Limb (tissue), 2 donors: ENCODE measurements at regions not wholly inside any gene's neighbourhood (a gene's known extent, or its start where the extent isn't known, plus 50 kb on each side); places are given as distances from the start of the nearest gene placed in this dataset.
"Not testable (repeated sequence)": the region's sequence is repeated elsewhere in the genome, so short reads cannot be mapped to it uniquely, and the experiment has no call there.

Source experiments
- DNase-seq, 2 donors: peaks; one replicate each; pipeline ENCODE4 v3.0.0-alpha.2; 2016; ENCODE audit errors: extremely low spot score in 2 of 2

DNA sequence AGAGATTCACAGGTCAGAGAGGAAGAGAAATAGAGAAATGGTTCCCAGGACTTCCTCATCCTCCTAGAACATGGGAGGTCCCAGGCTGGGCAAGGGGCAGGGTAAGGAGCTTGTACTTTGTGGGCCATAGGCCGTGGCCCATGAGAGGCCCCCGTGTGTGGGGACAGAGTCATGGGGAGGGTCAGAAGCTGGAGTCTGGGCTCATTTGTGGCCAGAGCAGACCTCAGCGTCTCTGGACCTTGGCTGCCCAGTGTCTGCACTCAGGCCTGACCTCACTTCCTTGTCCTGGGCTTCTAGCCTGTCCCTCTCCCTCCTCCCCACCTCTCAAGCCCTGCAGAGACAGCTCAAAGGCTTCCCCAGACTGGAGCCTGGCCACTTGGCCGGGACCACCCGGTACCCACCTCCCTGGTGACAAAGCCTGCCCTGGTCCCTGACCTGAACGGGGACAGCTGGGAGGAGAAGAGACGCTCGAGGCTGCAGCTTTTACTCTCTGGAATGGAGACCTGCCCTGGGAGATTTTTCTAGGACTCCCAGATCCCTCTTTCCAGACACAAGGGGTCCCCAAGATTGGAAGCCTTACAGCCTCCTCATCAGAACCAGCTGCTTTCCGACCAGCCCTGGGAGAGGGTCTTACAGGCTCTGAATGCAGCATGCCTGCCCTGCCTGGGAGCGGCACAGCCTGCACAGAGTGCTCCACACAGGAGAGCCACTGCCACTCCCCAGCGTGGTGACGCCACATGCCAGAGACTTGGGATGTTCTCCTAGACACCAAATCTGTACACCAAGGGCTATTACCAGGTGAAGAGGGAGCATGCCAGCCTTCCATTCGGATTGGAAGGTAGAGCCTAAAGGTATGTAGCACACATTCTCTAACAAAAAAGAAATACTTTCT, 569.0 kb upstream of the B3GAT1 start:
- no peak for DNase-seq

DNA sequence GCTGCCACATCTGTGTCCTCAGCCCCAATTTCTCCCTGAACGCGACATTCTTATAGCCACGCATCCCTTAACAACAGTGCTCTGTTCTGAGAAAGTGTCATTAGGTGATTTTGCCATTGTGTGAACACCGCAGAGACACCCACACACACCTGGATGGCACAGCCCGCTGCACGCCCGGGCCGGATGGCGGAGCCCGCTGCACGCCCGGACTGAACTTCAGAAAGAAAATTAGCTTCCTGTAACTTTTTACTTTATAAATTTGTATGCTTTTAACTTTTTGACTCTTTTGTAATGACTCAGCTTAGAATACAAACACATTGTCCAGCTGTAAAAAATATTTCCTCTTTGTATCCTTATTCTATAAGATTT, 567.0 kb upstream of the B3GAT1 start:
- not testable (repeated sequence) for DNase-seq

DNA sequence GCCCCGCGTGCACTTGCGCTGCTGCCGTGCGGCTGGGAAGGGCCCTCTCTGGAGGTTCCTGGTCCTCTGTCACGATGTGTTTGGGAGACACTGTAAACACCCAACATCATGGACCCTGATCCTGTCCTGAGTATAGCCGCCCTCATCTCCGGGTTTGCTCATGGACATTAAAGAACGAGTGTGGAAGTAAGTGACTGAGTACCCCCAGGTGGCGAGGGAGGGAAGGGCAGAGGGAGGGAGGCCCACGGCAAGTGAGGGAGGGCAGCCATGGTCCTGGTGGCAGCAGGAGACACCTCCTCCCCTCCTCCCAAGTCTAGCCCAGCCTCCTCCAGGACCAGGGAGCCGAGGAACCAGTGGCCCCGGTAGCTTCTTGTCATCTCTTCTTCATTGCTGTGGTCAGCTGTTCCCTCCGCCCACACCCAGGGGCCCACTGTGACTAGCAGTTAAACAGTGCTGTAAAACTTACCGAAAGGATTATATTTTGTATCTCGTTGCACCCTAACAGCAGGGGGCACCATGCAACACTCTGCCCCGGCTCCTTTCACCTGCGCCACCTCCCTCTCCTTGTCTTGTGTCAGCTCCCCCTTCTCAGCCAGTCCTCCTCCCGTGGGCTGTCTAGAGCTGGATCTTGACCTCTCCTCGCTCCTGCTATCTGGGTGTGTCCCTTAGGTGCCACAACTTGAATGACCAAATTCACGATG, 566.5 kb upstream of the B3GAT1 start:
- no peak for DNase-seq

DNA sequence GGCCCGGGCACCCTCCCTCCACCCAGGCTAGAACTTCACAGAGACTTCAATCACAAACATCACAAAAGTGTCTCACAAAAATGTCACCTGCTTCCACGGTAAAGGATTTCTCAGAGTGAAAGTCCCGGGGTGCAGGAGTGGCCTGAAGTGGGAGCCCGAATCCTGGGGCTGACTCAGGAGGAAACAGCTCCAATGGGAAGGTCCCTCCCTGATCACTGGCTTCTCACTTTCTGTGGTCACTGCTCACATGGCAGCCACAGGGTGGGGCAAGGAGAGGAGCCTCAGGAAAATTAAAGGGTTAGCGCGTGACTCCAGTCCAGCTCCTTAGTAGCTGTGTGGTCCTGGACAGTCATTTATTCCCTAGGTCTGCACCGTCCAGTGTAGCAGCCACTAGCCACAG, 564.5 kb upstream of the B3GAT1 start:
- no peak for DNase-seq

DNA sequence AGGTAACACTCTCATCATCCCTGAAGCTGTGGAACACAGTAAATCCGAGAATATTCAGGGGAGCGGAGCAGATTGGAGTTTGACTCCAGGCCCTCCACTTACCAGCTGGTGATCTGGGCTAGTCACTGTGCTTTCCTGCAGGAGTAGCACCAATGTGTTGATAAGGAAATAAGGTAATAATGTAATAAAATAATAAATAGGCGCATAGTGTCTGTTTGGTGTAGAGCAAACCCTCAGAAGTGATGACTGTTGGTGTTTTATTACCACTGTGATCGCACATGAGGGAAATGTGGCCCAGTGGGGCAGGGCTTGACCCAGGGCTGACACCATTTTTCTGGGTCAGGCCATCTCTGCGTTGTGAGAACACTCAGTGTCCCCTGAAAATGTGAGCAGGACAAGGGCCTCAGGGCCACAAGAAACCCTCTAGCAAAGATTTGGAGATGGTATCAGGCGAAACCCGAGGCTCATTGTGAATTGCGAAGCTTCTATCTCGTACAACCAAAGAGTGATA, 563.9 kb upstream of the B3GAT1 start:
- DNase-seq = no peak

DNA sequence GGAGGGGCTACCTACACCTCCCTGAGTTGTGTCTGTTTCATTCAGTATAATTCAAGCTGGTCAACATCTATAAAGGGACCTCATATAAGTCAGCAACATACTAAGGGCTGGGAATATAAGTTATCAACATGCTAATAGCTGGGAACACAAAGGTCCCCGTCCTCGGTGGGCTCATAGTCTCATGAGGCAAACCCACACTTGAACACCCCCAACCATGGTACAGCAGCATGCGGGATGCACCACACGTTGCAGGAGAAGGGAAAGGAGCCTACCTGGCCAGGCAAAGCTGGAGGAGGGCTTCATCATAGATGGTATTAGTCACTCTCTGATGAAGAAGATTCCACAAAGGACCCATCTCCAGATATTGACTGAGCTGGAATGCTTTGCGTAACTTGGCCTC, 561.8 kb upstream of the B3GAT1 start:
- DNase-seq = no peak

DNA sequence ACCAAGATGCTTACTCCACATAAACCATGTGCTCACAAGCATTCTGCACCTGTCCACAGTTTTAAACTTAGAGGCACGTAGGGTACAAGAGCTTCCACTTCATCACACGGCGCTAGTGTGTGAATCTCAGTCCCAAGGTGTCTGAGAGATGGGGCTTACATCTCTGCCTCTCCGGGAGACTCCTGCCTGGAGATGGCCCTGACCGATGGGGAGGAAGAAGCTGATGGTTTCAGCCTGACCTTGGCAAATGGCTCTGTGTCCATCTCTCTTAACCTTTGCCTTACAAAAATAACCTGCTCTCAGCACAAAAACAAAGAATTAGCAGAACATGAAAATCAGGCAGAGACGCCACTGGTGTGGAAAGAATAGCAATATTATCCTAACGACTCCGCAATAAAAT, 559.3 kb upstream of the B3GAT1 start:
- DNase-seq = no peak

DNA sequence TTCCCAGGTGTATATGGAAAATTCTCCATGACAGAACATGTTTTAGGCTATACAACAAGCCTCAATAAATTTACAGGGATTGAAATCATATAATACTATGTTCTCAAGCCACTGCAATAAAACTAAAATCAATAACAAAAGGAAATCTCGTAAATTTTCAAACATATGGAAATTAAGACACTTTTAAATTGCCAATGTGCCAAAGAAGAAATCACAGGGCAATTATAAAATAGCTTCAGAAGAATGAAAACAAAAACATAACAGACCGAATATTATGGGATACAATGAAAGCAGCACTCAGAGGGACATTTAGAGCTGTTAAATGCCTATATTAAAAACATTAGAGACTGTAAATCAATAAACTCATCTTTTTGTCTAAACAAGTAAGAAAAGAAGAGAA, 555.7 kb upstream of the B3GAT1 start:
- DNase-seq = no peak

DNA sequence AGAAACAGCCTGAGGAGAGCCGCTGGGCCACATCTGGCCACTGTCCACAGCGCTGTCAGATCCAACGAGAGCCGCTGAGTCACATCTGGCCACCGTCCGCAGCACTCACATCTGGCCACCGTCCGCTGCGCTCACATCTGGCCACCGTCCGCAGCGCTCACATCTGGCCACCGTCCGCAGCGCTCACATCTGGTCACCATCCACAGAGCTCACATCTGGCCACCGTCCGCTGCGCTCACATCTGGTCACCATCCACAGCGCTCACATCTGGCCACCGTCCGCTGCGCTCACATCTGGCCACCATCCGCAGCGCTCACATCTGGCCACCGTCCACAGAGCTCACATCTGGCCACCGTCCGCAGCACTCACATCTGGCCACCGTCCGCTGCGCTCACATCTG, 549.3 kb upstream of the B3GAT1 start:
- not testable (repeated sequence) for DNase-seq

DNA sequence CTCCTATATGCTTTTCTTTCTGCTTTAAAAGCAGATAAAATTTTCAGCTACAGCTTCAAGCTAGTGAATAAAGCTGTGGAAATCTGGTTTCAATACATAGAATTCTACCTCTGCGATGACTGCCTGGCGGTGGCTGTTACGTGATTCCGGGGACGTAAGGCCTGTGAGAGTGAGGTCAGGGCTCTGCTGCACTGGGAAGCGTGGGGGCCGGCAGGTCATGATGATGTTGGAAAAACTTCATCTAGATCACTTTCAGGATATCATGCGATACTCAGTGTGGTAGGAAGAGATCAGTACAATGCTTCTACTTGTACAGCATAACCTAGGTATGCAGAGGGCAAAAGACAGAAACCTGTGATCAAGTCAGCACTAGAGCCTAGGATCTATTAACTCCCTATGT, 546.8 kb upstream of the B3GAT1 start:
- DNase-seq = no peak

DNA sequence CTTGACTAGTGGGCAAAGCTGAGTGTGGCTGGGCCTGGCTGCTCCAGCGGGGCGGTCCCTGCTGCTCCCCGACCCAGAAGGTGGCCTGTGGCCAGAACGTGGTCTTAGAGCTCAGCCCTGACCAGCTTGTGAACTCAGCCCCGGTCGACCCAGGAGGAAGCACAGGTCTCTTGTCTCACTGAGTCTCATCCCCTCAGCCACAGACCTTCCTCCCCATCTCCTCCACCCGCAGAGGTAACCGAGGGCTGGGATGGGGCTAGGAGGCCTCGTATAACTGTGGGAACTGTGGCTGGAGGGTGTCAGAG, 546.2 kb upstream of the B3GAT1 start:
- DNase-seq = no peak

DNA sequence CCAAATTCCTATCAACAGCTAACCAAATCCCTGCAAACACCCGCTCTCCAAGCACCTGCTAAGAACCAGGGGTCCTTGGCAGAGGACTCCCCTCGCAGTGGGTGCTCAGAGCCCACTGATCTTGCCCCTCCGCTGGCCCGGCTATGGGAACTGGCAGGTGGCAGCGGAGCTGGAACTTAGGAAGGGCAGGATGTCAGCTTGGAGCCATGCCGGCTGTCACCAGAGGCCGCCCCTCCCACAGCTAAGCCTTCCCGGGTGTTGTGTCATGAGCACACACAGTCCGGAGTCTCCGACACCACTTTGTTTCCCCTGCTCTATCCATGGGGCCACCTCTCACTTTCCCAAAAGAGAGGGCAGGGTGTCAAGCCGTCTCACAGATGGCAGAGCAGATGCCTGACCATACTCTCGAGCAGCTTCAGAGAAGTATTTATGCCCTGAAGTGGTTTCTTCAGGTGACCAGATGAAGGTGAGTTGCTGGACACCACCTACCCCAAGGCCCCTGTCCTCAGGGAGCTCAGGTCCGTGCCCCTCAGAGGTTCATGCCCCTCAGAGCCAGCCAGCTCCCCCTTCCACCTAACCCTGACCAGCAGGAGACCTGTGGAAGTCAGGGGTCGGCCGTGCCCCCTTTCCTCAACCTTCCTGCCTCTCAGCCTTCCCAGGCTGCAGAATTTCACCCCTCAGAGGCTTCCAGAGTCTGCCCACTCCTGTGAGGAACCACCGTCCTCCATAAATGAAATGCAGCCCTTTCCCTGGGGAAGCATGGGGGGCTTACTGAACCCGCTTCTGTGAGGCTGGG, 545.7 kb upstream of the B3GAT1 start:
- no peak for DNase-seq

DNA sequence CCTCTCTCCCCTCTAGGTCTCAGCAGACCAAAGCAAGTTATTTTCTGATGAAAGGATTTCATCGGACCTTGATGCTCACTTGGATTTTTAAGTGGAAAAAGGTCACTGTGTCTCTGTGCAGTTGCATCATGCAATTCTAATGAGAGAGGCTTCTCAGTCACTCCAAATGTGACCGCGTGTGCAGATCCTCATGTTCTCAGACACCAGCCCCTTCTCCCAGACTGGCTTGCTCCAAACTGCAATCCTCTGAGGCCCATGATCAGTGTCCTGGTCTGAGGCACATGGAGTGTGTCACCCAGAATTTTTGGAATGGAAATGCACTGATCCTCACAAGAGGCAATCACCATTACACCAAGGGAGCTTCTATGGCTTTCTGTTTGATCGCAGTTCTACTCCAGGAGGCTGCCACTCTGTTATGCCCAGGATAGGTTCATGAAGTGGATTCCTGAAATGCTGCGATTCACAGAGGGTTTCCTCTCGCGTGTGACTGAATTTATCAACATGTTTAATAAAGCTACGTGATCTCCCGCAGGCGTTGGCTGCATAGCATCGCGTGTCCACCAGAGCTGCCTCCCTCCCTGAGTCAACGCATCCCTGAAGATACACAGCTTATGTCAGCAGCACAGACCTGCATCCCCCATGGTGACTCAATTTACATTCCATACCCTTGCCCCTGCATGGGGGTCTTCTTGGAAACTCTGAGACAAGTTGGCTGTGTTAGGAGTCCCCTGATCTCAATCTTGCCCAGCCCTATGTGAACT, 544.6 kb upstream of the B3GAT1 start:
- no peak for DNase-seq

DNA sequence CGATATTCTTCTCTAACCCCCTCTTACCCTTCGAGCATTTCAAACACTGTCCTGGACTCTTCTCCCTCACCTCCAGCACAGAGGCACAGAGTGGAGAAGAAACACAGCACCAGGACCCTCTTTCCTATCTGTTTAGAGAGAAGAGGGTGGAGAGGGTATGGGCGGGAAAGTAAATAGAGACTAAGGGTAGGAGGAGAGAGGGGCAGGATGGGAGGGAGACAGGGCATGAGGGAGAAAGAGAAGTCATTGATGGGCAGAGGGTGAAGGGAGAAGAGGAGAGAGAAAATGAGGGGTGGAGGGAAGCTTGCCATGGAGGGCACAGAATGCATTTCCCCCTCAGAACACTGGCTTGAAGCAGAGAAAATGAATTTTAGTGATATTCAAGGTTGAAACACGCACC, 543.9 kb upstream of the B3GAT1 start:
- DNase-seq = not testable (repeated sequence)

DNA sequence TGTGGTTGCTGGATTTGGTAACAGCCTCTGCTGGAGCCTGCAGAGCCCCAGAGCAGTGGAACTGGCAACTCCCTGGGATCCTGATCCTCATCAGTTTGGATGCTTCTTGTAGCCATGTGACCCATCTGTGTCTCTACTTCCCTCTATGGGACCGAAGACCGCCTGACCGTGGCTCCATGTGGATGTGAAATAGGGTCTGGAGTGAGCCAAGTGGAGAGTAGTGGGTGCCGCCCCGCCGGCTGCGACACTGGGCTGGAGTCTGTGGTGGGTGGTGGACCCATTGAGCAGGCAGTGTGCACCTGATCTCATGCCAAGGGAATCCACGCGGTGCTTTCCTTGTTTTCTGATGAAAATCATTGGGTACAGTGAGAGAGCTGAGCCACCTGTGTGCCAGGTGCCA, 543.2 kb upstream of the B3GAT1 start:
- DNase-seq = no peak

DNA sequence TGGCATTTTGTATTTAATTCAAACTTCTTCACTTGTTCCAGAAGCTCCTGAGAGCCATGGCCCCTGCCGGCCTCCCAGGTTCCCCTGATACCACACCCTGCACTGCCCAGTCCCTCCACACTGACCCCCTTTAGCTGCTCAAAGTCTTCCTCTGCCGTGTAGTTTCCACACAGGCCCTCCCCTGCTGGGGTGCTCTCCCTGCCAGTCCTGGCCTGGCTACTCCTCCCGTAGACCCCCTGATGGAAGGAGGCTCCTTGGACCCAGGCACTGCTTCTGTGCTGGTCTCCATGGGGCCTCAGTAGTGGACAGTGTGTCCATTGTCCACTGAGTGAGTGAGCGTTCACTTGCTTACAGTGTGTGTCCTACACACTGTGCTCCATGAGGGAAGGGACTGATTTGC, 542.4 kb upstream of the B3GAT1 start:
- DNase-seq = not testable (repeated sequence)

DNA sequence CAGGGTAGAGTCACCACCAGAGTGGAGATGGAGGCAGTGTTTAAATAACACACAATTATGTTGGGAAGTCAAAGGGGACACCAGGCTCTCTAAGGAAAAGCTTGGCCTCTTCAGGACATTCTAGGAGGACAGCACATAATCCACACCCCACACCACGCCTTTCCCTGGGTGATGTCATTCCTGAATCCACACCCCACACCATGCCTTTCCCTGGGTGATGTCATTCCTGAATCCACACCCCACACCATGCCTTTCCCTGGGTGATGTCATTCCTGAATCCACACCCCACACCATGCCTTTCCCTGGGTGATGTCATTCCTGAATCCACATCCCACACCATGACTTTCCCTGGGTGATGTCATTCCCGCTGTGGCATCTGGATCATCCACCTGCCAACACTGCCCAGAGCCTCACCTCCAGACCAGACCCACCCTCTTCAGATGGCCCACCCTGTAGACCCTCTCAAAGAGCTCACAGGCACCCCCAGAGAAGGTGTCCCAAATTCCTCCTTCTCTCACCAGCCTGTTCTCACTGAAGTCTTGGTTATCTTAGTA, 541.5 kb upstream of the B3GAT1 start:
- not testable (repeated sequence) for DNase-seq

DNA sequence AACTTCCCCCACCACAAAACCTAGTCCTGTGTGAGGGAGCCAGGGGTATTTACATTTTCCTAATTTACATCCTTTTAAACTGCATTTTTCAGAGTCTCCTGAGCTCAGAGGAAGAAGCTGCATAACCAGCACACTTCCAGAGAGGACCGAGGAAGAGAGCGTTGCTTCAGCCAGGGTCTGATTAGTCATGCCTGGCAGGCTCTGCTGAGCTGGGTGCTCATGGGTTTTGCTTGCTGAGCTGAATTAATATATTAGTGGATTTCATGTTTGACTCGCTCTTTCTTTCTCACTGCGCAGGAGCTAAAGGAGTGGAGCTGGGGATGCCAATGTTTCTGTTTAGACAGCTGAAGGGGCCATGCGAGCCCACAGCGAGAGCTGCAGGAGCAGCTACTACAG, 539.3 kb upstream of the B3GAT1 start:
- DNase-seq = no peak

DNA sequence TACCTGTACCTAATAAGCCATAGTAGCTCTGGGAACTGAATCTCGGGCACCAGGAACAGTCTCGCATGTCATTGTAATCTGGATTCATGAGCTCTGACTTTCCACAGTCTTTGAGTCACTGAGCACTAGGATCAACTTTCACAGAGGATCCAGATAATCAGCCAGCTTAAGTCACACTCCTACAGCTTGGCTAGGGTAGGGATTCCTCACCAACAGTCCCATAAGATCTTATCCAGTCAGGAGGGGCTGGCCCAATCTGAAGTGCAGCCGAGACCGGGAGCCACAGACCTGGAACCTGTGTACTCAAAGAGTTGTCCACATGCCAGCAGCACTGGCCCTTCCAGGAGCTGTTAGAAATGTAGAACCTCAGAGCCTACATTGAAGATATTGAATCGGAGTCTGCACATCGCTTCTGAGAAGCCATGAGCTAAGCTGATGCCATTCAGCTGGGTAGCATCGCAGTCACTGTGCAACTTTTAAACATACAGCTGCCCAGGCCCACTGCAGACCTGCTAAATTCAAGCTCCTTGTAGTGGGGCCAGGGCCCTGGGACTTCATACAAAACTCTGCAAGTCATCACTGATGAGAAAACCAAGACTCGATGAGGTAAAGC, 538.8 kb upstream of the B3GAT1 start:
- DNase-seq = no peak
